IPS-NIHi11 (cell line): ENCODE measurements at regions not wholly inside any gene's neighbourhood (a gene's known extent, or its start where the extent isn't known, plus 50 kb on each side); places are given as distances from the start of the nearest gene placed in this dataset.
A peak's percentile ranks its signal among the peaks of the same experiment; 100 is the strongest.

Experiments
- DNase-seq: peaks from one replicate; pipeline ENCODE4 v3.0.0; 2012; ENCODE audit warnings: mixed read lengths, low spot score

DNA sequence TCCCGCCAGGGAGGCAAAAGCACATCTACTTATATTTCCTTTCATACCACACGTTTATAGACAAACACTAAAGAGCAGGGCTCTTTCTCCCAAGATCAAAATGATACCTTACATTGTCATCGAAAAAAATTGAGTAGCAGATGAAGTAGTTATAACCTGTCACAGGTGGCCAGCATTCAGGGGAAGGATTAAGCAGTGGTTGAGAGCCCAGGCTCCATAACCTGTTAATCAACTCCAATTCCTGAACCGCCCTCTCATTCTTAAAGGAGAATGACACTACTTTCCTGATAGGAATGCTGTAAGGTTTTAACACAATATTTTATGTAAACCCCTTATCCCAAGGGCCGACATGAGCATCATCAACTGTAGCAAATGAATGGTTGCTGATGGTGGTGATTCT is 268.9 kb upstream of the KCNIP4 start:
- no peak for DNase-seq

DNA sequence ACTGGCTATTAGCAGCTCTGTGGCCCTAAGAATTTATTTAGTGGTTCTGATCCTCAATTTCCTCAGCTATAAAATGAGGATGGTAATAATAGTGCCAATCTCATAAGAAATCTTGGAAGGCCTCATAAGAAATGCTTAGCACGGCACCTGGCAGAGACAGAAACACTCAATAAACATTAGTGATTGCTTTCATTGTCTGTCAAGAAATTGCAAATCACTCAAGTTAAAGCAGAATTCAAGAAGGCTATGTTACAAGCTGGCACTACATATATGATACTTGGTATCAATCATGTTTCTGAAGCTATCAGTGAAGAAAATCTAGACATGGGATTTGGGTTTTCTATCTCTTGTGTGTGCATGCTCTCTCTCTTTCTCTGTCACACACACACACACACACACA is 267.7 kb upstream of the KCNIP4 start:
- no peak for DNase-seq

DNA sequence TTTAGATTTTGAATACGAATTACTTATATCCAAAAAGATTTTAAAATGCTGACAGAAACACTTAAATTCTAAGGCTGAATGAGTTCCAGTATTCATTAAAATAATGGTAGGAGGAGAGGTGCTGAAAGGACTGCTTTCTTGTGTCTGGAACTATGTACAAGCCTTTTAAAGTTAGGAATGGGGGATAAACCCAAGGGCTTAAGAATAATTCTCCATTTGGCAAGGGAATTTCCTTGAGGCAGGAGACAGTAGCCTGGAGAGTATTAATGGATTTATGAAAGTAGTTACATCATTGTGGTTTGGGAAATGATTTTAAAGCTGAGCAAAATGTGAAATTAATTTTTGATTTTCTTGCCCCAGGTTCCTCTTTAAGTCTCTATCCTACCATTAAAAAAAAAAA is 266.5 kb upstream of the KCNIP4 start:
- no peak for DNase-seq

DNA sequence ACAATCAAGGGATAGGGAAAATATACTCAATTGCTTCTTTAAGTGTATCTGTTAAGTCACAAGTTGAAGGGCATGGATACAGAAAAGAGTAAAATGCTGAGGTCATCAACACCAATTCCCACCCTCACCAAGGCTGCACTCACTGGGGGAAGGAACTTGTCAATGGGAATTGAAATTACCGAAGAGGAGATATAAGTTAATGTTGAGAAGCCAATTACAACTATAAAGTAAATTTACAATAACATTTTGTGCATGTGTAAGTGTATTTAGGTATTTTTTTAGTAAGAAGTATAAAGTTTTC is 255.1 kb upstream of the KCNIP4 start:
- no peak for DNase-seq

DNA sequence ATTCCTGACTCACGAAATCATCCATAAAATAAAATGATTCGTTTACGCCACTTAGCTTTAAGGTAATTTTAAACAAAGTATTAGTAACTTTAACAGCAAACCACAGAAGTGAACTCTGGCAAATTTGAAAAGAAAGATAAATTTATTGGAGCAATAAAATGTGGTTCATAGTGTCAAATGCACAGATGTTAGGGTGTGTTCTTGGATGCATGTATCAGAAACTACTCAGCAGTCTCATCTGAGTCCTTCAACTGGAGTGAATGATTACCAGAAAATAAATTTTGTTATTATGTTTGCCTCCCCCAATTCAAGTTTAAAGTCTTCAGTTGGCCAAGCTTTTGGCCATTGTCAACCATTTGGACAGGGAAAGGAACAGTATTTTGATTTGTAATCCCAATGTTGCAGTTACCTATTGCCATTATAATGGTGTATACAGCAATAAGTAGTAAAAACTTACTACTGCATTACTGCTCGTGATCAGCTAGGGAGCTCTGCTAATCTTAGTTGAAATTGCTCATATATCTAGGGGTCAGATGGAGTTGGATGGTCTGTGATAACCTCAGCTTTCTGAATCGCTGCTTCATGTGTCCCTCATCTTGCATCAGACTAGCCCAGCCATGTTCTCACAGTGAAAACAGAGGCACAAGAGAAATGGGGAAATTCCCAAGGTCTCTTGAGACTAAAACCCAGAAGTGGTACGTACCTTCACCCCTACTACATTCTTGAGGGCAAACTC is 254.6 kb upstream of the KCNIP4 start:
- DNase-seq, result no peak

DNA sequence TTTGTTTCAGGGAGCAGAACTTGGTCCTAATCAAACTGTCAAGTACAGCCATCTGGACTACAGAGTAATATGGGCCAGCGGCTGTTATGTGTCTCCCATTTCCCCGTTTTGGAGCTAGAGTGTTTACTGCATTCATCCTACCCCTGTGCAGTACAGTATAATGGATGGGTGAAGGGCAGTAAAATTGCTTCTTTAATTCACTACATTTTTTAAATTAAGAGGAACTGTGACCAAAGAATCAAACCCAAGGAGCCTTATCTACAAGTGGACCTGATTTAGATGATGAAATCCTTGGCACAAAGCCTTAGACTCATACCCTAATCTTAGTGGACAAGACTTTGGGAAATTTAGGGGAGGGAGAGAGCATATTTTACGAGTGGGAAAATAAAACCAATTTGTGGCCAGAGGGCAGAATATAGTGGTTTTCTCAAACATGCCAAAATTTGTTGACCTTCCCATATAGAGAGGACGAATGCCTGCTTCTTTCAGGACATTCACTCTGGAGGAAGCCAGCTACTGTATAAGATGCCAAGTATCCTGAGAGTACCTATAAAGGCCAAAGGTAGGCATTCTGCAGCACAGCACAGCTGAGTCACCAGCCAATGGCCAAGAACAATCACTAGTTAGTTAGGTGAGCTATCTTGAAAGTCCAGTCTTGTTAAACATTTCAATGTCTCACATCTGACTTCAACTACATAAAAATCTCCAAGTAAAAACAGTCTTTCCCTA is 253.8 kb upstream of the KCNIP4 start:
- no peak for DNase-seq

DNA sequence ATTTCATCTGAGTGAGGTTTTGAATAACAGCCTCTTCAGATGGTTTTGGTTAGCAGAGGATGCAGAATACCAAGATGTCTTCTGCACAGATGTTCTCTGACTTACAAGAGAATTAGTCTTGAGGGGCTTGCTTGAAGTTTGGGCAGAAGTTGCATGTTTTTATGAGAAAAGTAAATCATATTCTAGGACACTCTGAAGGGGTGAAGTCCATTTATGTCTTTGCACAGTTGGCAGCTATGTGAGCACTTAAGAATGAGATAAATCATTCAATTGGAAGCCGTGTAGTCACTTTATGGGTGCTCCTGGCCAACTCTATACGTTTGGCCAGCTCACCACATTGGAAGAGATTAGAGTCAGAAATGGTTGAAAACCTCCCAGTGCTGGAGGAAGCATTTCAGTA is 252.7 kb upstream of the KCNIP4 start:
- DNase-seq, result no peak

DNA sequence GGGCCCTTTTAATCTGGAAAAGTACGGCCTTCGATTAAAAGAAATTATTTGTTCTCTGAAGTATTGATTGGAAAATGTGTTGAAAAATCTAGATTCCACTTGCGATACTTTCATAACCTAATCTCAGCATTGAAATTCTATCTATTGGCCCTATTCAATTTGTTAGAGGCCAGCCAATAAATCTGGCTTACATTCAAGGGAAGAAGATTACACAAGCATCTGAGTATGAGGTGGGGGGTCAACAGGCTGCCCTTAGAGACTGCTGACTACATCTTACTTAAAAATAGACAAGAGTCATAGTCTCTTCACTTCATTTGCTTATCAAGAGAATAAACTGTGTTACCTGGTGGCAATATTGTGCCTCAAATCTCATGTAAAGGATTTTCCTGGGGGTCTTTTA is 248.0 kb upstream of the KCNIP4 start:
- DNase-seq, result no peak

DNA sequence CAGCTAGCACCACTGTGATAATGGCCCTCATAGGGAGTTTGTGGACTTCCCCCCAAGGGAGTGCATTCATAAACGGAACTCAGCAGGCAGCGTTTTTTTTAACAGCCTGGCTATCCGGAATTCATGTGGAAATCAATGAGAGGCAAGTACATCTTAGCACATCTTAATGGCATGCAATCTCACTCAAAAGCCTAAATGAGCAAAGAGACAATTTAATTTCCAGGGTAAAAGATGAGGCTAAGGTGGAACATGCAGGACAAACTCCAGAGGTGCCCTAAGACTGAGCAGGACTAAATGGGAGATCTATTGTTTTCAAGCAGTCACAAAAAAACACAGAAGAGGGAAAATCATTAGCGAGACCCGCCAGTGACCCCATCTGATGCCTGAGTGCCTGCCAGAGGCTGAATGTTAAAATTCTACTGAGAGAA is 243.5 kb upstream of the KCNIP4 start:
- no peak for DNase-seq

DNA sequence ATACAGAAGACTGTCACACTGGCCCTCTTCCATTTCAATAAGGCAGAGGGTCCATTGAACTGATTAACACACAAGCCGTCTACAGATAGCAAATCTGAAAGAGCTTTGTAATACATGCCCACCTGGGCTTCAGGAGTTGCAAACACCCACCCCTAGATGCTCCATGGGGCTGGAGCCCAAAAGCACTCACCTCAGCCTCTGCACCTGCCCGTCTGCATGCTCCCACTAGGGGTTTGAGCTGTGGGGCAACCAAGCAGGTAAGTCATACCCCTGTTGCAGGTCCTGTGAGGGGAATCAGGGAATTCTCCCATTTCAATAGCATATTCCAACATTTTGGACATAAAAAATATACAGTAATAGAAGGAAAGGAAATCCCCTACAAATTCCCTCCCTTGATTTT is 243.0 kb upstream of the KCNIP4 start:
- DNase-seq, result no peak

DNA sequence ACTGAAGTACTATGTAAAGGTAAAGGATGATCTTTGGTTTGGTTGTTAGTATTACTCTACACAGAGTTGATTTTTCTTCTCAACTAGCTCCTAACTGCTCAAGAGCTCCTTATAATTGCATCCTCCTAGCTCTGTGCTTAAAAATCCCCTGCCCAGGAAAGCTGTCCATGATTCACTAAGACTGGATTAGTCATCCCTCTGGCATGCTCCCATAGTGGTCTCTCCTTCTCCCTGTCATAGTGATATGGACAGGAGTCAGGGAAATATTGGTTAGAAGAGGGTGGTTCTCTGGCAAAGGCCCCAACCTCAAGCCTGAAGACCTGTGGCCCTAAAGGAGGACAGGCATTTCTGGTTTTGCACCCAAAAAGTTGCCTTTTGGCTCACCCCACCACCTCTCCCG is 242.3 kb upstream of the KCNIP4 start:
- no peak for DNase-seq

DNA sequence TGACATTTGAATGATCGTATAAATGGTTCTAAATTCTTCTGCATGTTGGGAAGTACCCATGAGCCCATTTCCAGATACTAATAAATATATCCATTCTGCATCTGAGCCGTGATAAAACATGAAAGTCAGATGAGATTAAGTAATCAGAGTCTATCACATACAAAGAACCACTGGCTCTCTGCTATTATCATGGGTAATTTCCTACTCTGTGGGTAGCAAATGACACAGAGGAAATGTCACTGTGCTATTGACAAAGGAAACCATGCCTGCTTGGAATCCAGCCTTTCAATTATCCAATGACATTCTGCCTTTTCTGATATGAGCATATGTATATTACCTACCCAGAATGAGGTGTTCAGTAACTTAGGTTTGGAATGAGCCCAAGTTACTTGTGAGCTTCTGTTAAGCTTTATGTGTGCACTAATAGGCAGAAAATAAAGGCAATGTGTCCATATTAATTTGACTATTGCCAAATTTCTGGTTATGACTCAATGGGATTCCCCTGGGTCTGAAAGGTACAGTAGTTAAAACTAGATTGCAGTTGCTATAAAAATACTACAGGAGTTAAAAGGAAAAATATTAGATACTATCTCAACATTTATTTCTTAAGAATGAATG is 238.7 kb upstream of the KCNIP4 start:
- DNase-seq, result no peak

DNA sequence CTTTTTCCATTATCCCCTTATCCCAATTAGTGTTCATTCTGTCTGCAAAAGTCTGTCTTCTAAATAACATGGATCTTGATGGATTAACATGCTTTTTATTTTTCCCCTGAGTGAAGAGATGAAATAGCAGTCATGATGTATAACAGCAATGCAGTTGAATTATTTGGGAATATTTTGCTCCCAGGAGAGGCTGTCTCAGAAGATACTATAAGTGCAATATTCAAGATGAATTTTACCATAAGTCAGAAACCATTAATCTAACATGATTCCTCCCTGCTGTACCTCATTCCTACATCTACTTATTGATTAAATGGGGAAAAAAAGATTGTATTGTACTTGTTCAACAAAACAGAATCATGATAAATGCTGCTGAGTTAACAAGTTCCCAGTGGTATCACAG is 233.2 kb upstream of the KCNIP4 start:
- DNase-seq, result no peak

DNA sequence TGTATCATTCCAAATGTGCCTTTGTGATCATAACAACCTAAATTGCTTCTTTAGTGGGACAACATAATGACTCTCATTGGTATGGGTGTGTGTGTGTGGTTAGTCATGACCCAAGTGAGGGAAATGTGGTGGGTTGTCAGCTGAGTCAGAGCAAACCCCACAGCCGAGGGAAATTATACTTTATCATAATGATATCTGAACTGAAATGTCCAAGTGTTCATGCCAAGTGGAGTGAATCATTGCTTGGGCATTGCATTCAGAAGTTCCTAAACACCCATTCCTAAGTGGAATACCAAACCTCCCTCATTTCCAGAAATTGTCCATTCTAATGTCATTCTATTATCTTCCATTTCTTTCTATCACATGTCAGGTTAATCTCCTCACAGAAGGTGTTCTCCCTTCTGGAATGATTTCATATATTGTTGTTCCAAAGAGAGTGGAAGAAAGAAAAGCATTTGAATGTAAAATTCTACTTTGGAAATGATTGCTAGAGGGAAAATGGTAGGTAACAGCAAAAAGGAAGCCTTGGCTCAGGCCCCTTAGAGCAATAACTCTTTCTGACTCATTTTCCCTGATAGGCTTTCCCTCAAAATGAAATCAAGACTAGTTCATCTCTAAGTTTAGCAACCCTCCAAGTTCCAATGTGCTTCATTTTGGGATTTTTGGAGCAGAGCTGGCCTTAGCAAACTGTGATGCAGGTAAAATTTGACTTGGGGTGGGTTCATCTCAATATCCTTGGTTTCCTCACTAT is 230.7 kb upstream of the KCNIP4 start:
- no peak for DNase-seq

DNA sequence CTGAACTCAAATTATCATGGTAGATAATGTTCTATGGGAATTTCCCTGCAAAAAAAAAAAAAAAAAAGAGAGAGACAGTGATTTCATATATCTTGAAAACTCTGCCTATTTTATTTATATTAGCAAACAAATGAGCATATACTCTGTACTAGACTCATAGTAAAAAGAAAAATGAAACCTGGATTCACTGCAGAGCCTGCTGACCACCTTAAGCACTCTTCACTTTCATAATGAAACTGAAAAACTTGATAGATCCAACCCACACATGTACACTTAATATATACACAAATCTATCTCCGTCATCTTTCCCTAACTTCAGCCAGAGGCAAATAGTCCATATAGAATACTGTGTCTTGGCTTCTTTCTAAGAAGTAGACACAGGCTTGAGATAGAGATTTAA is 226.1 kb upstream of the KCNIP4 start:
- no peak for DNase-seq

DNA sequence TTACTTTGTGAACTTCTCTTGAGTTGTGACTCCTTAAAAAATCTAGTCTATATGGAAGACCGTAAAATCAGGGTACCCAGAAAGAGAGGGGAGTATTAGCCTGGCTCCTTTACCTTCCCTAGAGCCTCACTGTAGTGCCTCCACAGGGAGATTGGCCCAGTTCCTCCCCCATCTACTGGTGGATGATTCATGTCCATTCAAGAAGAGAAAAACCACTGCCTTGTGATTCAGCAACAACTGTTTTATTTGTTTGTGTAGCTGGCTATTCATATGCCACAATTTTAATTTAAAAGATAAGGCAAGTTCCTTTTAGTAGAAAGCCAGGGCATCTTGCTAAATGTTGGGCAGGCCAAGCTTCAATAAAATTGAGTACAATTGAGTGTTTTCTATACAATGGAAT is 221.8 kb upstream of the KCNIP4 start:
- DNase-seq, result no peak

DNA sequence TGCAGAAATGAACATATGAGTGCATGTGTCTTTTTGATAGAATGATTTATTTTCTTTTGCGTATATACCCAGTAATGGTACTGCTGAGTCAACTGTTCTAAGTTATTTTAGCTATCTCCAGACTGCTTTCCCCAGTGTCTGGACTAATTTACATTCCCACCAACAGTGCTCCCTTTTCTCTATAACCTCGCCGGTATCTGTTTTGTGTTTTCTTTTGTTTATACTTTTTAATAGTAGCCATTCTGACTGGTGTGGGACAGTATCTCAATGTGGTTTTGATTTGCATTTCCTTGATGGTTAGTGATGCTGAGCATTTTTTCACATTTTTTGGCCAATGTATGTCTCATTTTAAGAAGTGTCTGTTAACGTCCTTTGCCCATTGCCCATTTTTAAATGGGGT is 218.6 kb upstream of the KCNIP4 start:
- DNase-seq, result no peak

DNA sequence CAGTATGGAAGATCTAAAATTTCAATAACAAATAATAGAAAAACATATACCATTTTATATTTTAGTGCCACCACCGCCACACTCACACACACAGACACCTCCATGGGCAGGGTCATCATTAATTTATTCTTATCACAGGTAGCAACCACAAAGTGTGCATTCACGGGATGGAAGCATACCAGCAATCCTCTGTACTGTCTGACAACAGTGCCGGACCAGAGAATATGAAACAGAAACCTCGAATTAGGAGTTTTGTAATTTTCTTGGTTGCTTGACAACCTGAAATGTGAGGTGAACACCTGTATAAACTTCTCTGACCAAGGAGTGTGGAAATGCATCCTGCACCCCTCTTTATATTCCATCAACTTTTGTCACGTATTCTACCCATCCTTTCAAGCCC is 213.9 kb upstream of the KCNIP4 start:
- DNase-seq, result no peak

DNA sequence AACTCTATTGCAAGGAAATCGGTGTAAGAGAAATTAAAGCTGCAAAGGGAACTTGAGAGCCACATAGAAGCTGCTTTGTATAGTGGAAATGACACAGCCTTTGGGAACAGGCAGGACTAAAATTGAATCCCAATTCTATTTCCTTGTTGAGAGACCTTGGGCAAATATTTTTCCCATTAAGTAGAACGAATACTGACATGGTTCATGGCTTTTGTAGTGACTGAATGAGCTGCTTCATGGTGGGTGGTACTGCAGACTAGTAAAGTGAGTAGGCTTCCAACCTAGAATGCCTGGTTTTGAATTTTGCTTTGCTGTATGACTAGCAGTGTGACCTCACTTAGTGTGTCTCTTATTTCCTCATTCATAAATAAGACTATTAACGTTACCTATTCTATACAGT is 182.2 kb upstream of the KCNIP4 start:
- no peak for DNase-seq

DNA sequence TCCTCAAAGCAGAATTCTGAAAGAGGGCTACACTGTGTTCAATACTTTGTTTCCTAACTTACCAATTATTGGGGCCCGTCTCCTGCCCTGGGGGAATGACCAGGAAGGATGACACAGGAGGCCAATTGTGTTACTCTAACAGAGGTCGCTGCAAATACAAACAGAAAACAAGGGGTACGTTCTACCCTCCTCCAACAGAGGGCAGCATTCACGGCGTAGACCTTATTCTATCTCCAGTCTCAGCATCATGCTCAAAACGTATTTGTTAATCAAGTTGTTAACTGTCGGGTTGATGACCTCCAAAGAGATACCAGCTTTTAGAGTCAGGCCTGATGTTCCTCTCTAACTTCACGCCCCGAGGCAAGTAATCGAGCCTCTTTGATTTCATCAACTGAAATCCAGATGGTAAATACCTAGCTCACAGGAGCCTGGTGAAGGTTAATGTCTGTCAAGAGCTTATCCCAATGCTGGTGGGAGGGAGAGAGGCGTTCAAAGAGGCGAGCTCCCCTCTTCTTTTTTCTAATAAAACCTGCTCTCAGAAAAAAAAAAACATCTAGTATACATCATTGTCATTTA is 181.0 kb upstream of the KCNIP4 start:
- DNase-seq, result peak; percentile 65

DNA sequence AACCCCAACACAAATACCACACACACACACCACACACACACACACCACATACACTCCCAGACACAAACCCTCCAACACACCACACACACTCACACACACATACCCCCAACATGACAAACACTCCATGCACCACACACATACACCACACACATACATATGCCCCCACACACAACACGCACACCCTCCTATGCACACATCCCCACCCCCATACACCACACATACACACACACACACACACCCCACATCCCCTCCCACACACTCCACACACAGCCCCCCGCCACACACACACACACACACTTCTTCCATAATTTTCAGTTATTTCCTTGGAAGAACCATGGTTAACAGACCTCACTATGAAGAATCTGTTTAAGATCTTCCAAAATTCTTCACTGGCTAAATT is 173.5 kb upstream of the KCNIP4 start:
- DNase-seq, result no peak

DNA sequence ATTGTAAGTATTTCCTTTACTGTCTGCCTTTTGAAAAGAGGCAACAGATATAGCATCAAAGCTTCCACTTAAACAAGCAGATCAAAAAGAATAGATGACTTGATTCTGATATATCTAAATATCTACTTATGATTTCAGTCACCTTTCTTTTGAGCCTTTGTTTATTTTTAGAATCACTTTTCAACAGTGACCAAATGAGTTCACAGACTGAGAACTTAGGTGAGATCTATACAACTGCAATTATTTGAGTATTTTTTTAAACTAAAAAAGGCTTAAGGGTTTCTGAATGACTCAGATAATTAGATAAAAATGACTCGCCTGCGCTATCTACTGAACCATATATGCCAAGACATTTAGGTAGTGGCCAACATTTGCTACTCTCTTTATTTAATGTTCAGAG is 166.7 kb upstream of the KCNIP4 start:
- no peak for DNase-seq

DNA sequence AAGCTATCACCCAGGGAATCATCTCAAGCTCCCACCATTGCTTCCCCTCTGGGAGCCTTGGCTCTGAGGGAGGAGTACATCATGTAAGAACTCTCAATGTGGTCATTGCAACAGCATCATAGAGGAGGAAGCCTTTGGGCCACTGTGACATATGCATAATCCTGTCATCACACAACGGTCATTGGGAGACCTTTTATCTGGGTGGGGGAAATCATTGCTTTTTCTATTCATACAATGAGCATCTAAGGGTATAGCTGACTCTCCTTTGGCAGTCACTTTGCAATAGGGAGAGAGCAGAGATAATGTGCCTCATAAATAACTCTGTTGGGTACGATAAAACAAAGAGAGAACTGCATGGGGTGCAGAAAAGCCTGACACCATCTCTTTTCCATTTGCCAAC is 155.2 kb upstream of the KCNIP4 start:
- DNase-seq, result no peak
